Stimulated activated CD4-positive, alpha-beta T cell treated with anti-CD3 and anti-CD28 coated beads, Interleukin-2, amount 100 ng/mL, for 4 hours (primary cell): ENCODE measurements at regions not wholly inside any gene's neighbourhood (a gene's known extent, or its start where the extent isn't known, plus 50 kb on each side); places are given as distances from the start of the nearest gene placed in this dataset.

Experiments
- DNase-seq: peaks from one replicate; pipeline ENCODE4 v3.0.0-alpha.2; 2020; ENCODE audit warnings: low read depth

DNA sequence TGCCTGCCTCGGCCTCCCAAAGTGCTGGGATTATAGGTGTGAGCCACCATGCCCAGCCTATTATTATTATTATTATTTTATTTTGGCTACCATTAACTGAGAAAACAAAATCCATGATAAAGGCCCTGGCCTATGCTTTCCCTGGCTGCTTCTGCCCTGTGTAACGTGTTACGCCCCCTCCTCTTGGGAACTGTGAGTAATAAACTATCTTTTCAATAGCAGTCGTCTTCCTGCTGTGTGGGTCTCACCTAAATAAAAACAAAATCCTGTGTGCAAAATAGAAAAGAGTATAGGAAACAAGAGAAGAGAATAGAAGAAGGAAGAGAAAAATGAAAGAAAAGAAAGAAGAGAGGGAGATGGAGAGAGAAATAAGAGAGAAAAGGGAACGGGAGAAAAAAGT lies 237.0 kb downstream of the MIAT start:
- DNase-seq: no peak

GRCh38 chr22:26894766-26895485 lies 237.5 kb downstream of the MIAT start:
- DNase-seq: no peak

DNA sequence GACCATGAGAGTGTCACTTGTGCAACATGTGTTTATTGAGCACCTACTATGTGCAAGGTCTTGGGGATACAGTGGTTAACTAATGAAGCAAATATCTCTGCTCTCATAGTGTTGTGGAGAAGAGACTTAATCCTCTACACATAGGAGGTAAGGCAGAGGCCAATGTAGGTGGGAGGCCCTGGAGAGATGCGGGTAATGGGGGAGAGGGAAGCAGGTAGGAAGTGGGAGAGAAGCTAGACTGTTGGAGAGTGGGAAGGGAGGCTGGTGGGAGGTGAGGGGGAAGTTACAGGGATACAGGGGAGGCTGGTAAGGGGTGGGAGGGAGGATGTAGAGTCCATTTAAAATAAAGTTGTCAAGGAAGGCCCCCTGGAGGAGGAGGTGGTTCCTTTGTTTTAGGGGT lies 240.0 kb downstream of the MIAT start:
- DNase-seq: no peak

GRCh38 chr22:26898946-26899605 lies 241.7 kb downstream of the MIAT start:
- no peak for DNase-seq

- DNase-seq: no peak
Measured at GRCh38 chr22:26900787-26901186, 243.4 kb downstream of the MIAT start.

- no peak for DNase-seq
Measured at GRCh38 chr22:26901198-26901816, 243.9 kb downstream of the MIAT start.

DNA sequence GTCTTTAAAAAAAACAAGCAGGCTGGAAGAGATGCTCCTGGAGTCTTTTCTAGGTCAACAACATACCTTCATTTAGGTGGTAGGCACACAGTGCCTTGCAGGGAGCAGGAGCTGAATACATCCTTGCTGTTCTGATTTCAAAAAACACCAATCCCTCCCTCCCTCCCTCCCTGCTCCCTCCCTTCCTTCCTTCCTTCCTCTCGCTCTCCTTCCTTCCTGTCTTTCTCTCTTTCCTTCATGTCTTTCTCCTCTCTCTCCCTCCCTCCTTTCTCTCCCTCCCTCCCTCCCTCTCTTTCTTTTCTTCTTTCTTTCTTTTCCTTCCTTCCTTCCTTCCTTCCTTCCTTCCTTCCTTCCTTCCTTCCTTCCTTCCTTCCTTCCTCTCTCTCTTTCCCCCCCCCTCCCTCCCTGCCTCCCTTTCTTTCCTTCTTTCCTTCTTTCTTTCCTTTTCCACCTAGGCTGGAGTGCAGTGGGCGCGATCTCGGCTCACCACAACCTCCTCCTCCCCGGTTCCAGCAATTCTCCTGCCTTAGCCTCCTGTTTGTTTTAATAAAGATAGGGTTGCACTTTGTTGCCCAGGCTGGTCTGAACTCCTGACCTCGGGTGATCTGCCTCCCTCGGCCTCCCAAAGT lies 245.1 kb downstream of the MIAT start:
- DNase-seq: no peak

DNA sequence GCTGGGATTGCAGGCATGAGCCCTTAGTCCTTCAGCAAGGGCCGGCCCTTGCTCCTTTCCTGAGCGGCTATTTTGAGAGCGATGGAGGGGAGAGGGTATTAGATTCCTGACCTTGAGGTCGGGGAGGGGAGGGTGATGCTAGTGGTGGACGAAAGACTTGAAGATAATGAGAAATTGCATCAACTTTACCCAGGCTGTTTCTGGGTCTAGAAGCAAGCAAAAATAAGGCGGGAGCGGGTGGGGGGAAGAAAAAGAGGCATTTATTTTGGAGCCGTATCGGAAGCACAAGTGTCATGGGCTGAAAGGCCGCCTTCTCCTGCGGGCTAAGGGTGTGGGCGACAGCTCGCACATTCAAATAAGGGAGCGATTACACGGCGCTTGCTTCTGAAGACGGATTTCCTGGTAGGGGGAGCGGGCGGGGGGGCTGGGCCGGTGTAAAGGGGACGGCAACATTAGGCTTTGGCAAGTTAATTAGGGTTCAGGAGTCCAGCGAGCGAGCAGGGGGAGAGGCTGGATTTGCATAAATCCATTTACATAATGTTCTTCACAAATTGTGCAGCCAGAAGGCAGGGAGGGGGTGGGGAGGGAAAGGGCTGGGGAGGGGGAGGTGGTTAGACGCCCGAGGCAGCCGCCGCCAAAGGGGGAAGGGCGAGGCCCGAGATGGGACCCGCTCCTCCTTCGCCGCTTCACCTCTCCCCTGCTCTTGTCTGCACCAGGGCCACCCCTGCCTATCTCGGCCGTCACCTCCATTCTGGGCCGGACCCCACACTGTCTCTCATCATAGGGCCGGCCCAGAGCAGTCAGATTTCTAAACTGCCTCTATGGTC lies 245.9 kb downstream of the MIAT start:
- DNase-seq: no peak

- no peak for DNase-seq
Measured at GRCh38 chr22:26904483-26904882, 247.1 kb downstream of the MIAT start.

- DNase-seq: no peak
Measured at GRCh38 chr22:26905076-26905475, 247.7 kb downstream of the MIAT start.

GRCh38 chr22:26905640-26906039 lies 248.3 kb downstream of the MIAT start:
- DNase-seq: no peak

DNA sequence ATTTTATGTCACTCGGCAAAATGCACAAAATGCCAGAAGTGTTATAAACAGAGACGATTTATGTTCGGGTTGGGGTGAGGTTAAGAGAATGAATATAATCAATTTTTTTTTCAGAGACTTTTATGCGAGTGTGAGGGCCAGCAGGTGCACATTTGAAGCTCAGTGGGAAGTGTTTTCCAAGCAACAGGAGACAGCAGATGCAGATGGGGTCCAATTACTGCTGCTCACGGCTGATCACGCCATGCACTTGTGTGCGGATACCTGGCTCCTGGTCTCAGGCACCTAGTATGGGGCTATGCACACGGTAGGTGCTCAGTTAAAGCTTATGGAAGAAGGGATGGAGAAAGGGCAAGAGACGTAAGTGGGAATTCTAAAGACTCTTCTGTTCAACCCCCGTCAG lies 249.1 kb downstream of the MIAT start:
- no peak for DNase-seq

GRCh38 chr22:26907366-26907765 lies 250.0 kb downstream of the MIAT start:
- DNase-seq: no peak

DNA sequence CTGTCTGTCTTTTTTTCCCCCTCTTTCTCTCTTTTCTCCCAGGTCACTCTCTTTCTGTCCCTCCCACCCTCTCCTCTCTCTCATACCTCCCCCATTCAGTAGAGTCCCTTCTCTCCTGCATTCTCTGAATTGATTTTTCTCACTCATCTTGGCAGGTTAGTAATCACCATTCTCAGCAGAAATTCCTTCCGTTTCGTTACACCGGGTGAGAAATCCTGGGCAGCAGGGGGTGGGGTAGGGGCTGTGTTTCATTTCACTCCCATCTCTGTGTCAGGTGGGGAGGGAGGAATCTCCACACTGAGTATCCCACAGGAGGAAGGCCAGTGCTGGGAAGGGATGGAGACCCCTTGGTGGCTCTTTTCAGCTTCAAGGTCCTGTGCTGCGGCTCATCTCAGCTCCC lies 253.5 kb downstream of the MIAT start:
- no peak for DNase-seq

- DNase-seq: no peak
Measured at GRCh38 chr22:26912655-26913345, 255.4 kb downstream of the MIAT start.

DNA sequence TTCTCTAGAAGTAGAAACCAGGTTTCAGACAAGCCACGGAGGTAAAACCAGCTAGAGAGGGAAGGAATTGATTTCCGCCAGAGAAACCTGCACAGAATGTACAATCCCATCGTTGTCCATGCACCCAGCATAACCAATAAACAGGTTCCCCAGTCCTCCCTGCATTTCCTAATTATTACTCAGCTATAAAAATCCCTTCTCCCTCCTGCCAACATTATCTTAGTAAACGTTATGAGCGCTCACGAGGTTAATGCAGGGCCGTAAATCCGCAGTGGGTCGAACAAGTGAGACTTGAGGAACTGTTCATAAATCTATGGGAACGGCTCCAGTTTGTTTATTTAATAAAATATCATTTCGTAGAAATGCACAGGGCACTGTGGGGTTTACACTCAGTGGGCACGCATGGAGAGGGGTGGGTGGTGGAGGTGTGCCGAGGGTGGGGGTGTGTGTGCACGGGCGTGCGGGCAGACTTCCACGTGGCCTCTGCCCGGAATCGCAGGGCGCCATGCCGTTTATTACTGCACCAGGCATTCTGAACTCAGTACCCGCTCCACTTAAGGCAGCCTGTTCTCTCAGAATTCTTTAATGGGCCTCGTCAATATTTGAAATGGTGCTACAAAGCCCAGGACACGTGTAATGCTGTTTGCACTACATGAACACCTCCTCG lies 257.3 kb downstream of the MIAT start:
- DNase-seq: no peak

DNA sequence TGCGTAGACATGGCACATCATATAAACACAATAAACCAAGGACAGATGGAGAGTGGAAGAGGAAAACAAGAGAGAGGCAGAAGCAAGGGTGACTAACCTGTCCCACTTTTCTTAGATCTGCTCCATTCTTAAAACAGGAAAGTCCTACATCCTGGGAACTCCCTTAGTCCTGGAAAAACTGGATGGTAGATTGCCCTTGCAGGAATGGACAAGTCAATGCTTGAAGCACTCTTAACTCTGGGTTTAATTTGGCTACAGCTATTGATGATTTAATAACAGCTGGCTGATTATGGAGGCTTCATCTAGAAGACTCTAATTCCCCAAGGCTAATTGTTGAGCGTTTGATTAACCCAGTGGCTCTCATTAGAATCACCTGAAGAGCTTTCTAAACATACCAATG lies 258.8 kb downstream of the MIAT start:
- DNase-seq: no peak

GRCh38 chr22:26918226-26918625 lies 260.8 kb downstream of the MIAT start:
- no peak for DNase-seq

GRCh38 chr22:26921726-26922125 lies 264.3 kb downstream of the MIAT start:
- no peak for DNase-seq

GRCh38 chr22:26922806-26923205 lies 265.4 kb downstream of the MIAT start:
- no peak for DNase-seq

- DNase-seq: no peak
Measured at GRCh38 chr22:26923531-26923930, 266.1 kb downstream of the MIAT start.
